HCT116 (cell line): ENCODE measurements at regions not wholly inside any gene's neighbourhood (a gene's known extent, or its start where the extent isn't known, plus 50 kb on each side); places are given as distances from the start of the nearest gene placed in this dataset.

Experiments
- CBX3 ChIP-seq: IDR thresholded peaks from 2 replicates; pipeline ENCODE4 v1.6.1; 2012; ENCODE audit warnings: low read depth
- CTCF ChIP-seq, 3 experiments: fragments of 200-600 bp in 1 of 3; sonication (generic) in 1 of 3; IDR thresholded peaks in 2 of 3; conservative IDR thresholded peaks in 1 of 3; 2 replicates each; pipeline ENCODE4 v1.5.1; 2012 to 2017; ENCODE audit warnings: low read depth in 2 of 3, low read length in 2 of 3, antibody characterized with exemption in 1 of 3, borderline replicate concordance in 1 of 3, control low read depth in 1 of 3, mild to moderate bottlenecking in 1 of 3, mixed read lengths in 1 of 3, mixed run types in 1 of 3, moderate library complexity in 1 of 3; ENCODE audit not compliant: insufficient read depth in 1 of 3
- EZH2 ChIP-seq: fragments of 200-600 bp; sonication (generic); IDR thresholded peaks from 2 replicates; pipeline ENCODE4 v1.6.1; 2017; ENCODE audit warnings: antibody characterized with exemption, mixed run types
- JUND ChIP-seq: IDR thresholded peaks from 2 replicates; pipeline ENCODE4 v1.6.1; 2012
- POLR2AphosphoS5 ChIP-seq: IDR thresholded peaks from 2 replicates; pipeline ENCODE4 v1.6.1; 2011; ENCODE audit warnings: mild to moderate bottlenecking, low read depth, low read length, moderate library complexity
- TF ChIP-seq, protein P1 (sequence below): IDR thresholded peaks from 2 replicates; pipeline ENCODE4 v1.6.1; 2012

GRCh38 chr2:13546131-13546530, 829.4 kb downstream of the TRIB2 start:
- no peak for TF ChIP-seq CTCF (IDR thresholded peaks at IDR 0.05 in 2 of 3, conservative IDR thresholded peaks at IDR 0.05 in 1 of 3; ENCODE audit: borderline replicate concordance in 1 of 3, insufficient read depth in 1 of 3, low read depth in 2 of 3, low read length in 2 of 3)
- no peak for TF ChIP-seq POLR2AphosphoS5
- TF ChIP-seq JUND: no peak
- TF ChIP-seq, protein P1, sequence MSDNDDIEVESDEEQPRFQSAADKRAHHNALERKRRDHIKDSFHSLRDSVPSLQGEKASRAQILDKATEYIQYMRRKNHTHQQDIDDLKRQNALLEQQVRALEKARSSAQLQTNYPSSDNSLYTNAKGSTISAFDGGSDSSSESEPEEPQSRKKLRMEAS: no peak
- TF ChIP-seq CBX3: no peak
- TF ChIP-seq EZH2: no peak
